ENCODE measurements at regions not wholly inside any gene's neighbourhood (a gene's known extent, or its start where the extent isn't known, plus 50 kb on each side); places are given as distances from the start of the nearest gene placed in this dataset.

DNA sequence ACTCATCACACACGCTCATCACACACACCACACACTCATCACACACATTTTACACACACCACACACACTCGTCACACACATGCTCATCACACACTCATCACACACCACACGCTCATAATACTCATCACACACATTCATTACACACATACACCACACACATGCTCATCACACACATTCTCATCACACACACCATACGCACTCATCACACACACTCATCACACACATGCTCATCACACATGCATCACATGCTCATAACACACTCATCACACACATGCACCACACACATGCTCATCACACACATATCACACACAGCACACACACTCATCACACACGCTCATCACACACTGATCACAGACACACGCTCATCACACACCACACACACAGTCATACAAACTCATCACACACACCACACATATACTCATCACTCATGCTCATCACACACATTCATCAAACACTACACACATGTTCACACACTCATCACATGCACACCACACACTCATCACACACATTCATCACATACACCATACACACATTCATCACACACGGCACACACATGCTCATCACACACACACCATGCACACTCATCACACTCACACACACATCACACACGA lies 247.1 kb upstream of the SGCG start:
- H3K9me3 ChIP-seq: no peaks in the 10 kb centered on the region
- DNase-seq: no peak
- H3K27ac ChIP-seq: no peak overlapping the region
- WGBS, 2 donors: 72 to 88% methylated on average over 8 of the region's 8 CpGs
- intact Hi-C loops (cut with DNase I; ENCODE audit: low total_unique reads): no loop called here
- H3K4me3 ChIP-seq: no peak overlapping the region
- no peaks in the 10 kb centered on the region for H3K27me3 ChIP-seq
- no peaks in the 10 kb centered on the region for H3K4me1 ChIP-seq
- H3K36me3 ChIP-seq (ENCODE audit: low read depth, missing control alignments): no peaks in the 10 kb centered on the region
- TF ChIP-seq, protein P1, sequence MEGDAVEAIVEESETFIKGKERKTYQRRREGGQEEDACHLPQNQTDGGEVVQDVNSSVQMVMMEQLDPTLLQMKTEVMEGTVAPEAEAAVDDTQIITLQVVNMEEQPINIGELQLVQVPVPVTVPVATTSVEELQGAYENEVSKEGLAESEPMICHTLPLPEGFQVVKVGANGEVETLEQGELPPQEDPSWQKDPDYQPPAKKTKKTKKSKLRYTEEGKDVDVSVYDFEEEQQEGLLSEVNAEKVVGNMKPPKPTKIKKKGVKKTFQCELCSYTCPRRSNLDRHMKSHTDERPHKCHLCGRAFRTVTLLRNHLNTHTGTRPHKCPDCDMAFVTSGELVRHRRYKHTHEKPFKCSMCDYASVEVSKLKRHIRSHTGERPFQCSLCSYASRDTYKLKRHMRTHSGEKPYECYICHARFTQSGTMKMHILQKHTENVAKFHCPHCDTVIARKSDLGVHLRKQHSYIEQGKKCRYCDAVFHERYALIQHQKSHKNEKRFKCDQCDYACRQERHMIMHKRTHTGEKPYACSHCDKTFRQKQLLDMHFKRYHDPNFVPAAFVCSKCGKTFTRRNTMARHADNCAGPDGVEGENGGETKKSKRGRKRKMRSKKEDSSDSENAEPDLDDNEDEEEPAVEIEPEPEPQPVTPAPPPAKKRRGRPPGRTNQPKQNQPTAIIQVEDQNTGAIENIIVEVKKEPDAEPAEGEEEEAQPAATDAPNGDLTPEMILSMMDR (IDR thresholded peaks at IDR 0.05): no peak
- no peak for TF ChIP-seq POLR2A (IDR thresholded peaks at IDR 0.05)

DNA sequence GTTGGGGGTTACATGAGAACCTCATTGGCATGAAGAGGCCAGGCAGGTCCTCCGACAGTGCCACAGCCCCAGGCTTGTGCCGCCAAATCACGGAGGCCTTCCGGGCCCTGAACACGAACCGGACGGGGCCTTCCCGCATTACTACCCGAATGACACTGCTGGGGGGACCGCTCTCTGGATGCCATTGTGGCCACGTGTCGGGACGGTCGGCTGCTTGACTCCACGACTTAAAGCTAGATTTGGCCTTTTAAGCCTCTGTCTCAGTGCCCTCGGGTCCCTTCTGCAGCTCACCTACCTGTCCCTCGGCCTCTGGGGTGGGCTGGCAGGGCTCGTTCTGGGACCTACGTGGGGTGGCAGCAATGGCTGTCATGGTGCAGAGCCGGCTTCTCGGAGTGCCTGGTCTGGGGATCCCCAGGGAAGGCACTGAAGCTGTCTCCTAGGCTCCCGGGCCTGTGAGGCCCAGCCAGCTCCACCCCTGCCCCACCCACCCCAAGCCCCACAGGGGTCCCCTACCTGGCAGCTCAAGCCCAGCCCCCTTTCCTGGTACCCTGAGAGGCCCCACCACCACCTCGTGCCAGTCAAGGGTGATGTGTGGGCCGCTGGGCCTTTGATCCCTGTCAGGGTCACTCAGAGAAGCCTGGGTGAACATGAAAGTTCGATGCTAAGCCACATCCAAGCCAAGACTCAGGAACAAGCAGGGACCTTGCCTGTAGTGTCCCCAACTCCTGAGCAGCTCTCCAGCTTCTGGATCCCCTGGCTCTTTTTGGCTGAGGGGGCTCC lies 245.8 kb upstream of the SGCG start:
- H3K9me3 ChIP-seq: no peaks in the 10 kb centered on the region
- TF ChIP-seq POLR2A (IDR thresholded peaks at IDR 0.05): no peak
- TF ChIP-seq, protein P1 (IDR thresholded peaks at IDR 0.05): no peak
- H3K4me3 ChIP-seq: no peak overlapping the region
- 84 to 90% methylated on average over 11 to 25 of the region's 25 CpGs for WGBS, 2 donors
- no peaks in the 10 kb centered on the region for H3K36me3 ChIP-seq (ENCODE audit: low read depth, missing control alignments)
- intact Hi-C loops (cut with DNase I; ENCODE audit: low total_unique reads): no loop called here
- no peak for DNase-seq
- H3K4me1 ChIP-seq: no peaks in the 10 kb centered on the region
- no peaks in the 10 kb centered on the region for H3K27me3 ChIP-seq
- no peak overlapping the region for H3K27ac ChIP-seq

DNA sequence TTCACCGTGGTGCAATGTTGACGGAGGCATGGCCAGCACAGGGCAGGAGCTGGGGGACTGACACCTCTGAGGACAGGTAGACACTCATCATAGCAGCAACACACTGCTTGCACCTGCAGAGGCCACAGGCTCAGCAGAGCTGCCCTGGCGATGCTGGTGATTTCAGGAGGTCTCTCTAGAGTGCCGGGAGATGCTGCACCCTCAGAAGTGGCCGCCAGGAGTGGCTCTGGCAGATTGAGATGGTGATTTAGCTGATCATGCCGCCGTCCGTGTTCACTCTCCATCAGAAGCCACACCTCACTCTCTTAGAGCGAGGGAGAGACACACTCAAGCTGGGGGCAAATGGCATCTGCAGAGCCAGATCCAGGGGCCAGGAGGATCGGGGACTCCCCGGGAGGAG lies 244.6 kb upstream of the SGCG start:
- Histone ChIP-seq H3K4me1 (no peaks in the 10 kb centered on the region), H3K9me3 (no peaks in the 10 kb centered on the region), H3K4me3 (no peak overlapping the region), H3K27ac (no peak overlapping the region), H3K27me3 (no peaks in the 10 kb centered on the region), H3K36me3 (ENCODE audit: low read depth, missing control alignments) (no peaks in the 10 kb centered on the region)
- intact Hi-C loops (cut with DNase I; ENCODE audit: low total_unique reads): no loop called here
- DNase-seq: no peak
- 66 to 74% methylated on average over 8 to 11 of the region's 11 CpGs for WGBS, 2 donors
- TF ChIP-seq, protein P1 (IDR thresholded peaks at IDR 0.05): no peak

DNA sequence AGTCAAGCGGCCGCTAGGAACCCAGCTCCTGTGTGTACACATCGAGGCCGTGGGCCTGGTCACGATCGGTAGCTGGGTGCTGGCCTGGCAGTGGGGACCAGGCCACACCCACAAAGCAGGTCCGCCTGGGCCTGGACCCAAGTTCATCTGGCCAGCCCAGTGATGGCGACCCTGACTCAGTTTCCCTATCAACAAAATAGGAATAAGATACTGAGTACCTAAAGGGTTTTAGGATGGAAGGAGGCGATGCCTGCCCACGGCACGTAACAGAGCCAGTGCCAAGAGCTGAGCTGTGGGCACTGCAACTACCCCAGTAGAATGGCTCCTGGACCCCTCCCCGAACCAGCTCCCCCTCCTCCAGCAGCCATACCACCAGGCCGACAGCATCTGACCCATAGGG lies 243.5 kb upstream of the SGCG start:
- DNase-seq: no peak
- Histone ChIP-seq H3K4me1 (no peaks in the 10 kb centered on the region), H3K4me3 (no peak overlapping the region), H3K9me3 (no peaks in the 10 kb centered on the region), H3K27ac (no peak overlapping the region), H3K27me3 (no peaks in the 10 kb centered on the region), H3K36me3 (ENCODE audit: low read depth, missing control alignments) (no peaks in the 10 kb centered on the region)
- no peak for TF ChIP-seq POLR2A (IDR thresholded peaks at IDR 0.05)
- TF ChIP-seq, protein P1 (IDR thresholded peaks at IDR 0.05): no peak
- 87 to 90% methylated on average over 10 to 13 of the region's 13 CpGs for WGBS, 2 donors
- intact Hi-C loops (cut with DNase I; ENCODE audit: low total_unique reads): no loop called here

DNA sequence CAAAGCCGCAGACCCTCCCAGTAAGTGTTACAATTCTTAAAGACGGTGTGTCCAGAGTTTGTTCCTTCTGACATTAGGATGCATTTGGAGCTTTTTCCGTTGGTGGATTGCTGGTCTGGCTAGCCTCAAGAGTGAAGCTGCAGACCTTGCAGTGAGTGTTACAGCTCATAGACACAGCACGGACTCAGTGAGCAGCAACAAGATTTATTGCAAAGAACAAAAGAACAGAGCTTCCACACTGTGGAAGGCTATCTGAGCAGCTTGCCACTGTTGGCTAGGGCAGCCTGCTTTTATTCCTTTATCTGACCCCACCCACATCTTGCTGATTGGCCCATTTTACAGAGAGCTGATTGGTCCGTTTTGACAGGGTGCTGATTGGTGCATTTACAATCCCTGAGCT lies 242.8 kb upstream of the SGCG start:
- Histone ChIP-seq H3K4me3 (no peak overlapping the region), H3K36me3 (ENCODE audit: low read depth, missing control alignments) (no peaks in the 10 kb centered on the region), H3K4me1 (no peaks in the 10 kb centered on the region), H3K27ac (no peak overlapping the region), H3K9me3 (no peaks in the 10 kb centered on the region), H3K27me3 (no peaks in the 10 kb centered on the region)
- intact Hi-C loops (cut with DNase I; ENCODE audit: low total_unique reads): no loop called here
- TF ChIP-seq, protein P1 (IDR thresholded peaks at IDR 0.05): no peak
- no peak for TF ChIP-seq POLR2A (IDR thresholded peaks at IDR 0.05)
- WGBS, 2 donors: 84 to 90% methylated on average over 5 of the region's 5 CpGs
- DNase-seq: no peak

Measured in testis (tissue), 2 donors.